Glutamatergic neuron (in vitro differentiated cells): ENCODE measurements at regions not wholly inside any gene's neighbourhood (a gene's known extent, or its start where the extent isn't known, plus 50 kb on each side); places are given as distances from the start of the nearest gene placed in this dataset.
"Not testable (repeated sequence)": the region's sequence is repeated elsewhere in the genome, so short reads cannot be mapped to it uniquely, and the experiment has no call there.

Source experiments
- DNase-seq: peaks from one replicate; pipeline ENCODE4 v3.0.0; 2022
- H3K27ac Mint-ChIP-seq: one replicate; pipeline ENCODE4 v1.8.0; 2020; ENCODE audit warnings: mild to moderate bottlenecking, mixed read lengths, inconsistent platforms; ENCODE audit not compliant: unreplicated experiment
- H3K27me3 Mint-ChIP-seq: one replicate; pipeline ENCODE4 v1.8.0; 2020; ENCODE audit warnings: mild to moderate bottlenecking, moderate library complexity, mixed read lengths, inconsistent platforms; ENCODE audit not compliant: unreplicated experiment
- H3K36me3 Mint-ChIP-seq: one replicate; pipeline ENCODE4 v1.8.0; 2020; ENCODE audit warnings: mild to moderate bottlenecking, mixed read lengths, inconsistent platforms; ENCODE audit not compliant: unreplicated experiment
- H3K4me1 Mint-ChIP-seq: one replicate; pipeline ENCODE4 v1.8.0; 2020; ENCODE audit warnings: mild to moderate bottlenecking, low read depth, mixed read lengths, inconsistent platforms; ENCODE audit not compliant: unreplicated experiment
- H3K4me3 Mint-ChIP-seq: one replicate; pipeline ENCODE4 v1.8.0; 2020; ENCODE audit warnings: mild to moderate bottlenecking, mixed read lengths, inconsistent platforms; ENCODE audit not compliant: unreplicated experiment
- H3K9me3 Mint-ChIP-seq: one replicate; pipeline ENCODE4 v1.8.0; 2020; ENCODE audit warnings: mild to moderate bottlenecking, moderate library complexity, mixed read lengths, inconsistent platforms; ENCODE audit not compliant: unreplicated experiment
- CTCF ChIP-seq: fragments of 200-600 bp; sonication (generic); IDR thresholded peaks from one replicate; pipeline ENCODE4 v1.5.0; 2021; ENCODE audit not compliant: partially characterized antibody, unreplicated experiment

GRCh38 chr7:80294346-80294745, 159.7 kb downstream of the GNAI1 start:
- Mint-ChIP-seq H3K9me3 (no peaks in the 10 kb centered on the region), H3K27me3 (no peaks in the 10 kb centered on the region), H3K36me3 (peaks cover 13% of the 10 kb centered on the region), H3K4me3 (no peak overlapping the region), H3K27ac (no peak overlapping the region), H3K4me1 (no peaks in the 10 kb centered on the region)
- no peak for DNase-seq
- no peak for TF ChIP-seq CTCF

GRCh38 chr7:80292634-80293033, 158.0 kb downstream of the GNAI1 start:
- not testable (repeated sequence) for H3K9me3 Mint-ChIP-seq, H3K27me3 Mint-ChIP-seq, H3K4me3 Mint-ChIP-seq, H3K4me1 Mint-ChIP-seq, DNase-seq, H3K27ac Mint-ChIP-seq
- peaks cover 13% of the 10 kb centered on the region for H3K36me3 Mint-ChIP-seq

- H3K27me3 Mint-ChIP-seq: no peaks in the 10 kb centered on the region
- H3K4me3 Mint-ChIP-seq: no peak overlapping the region
- peaks cover 5% of the 10 kb centered on the region for H3K4me1 Mint-ChIP-seq
- H3K36me3 Mint-ChIP-seq: peaks cover 11% of the 10 kb centered on the region
- no peak overlapping the region for H3K27ac Mint-ChIP-seq
- H3K9me3 Mint-ChIP-seq: peaks cover 1% of the 10 kb centered on the region
- no peak for DNase-seq
- no peak for TF ChIP-seq CTCF
Measured at GRCh38 chr7:80288175-80289122, 153.8 kb downstream of the GNAI1 start.

- H3K27ac Mint-ChIP-seq: no peak overlapping the region
- no peak for TF ChIP-seq CTCF
- peaks cover 4% of the 10 kb centered on the region for H3K36me3 Mint-ChIP-seq
- peaks cover 9% of the 10 kb centered on the region for H3K4me1 Mint-ChIP-seq
- no peaks in the 10 kb centered on the region for H3K27me3 Mint-ChIP-seq
- DNase-seq: no peak
- H3K9me3 Mint-ChIP-seq: peaks cover 1% of the 10 kb centered on the region
- no peak overlapping the region for H3K4me3 Mint-ChIP-seq
Measured at GRCh38 chr7:80287400-80288174, 153.0 kb downstream of the GNAI1 start.

- H3K4me1 Mint-ChIP-seq: peaks cover 9% of the 10 kb centered on the region
Measured at GRCh38 chr7:80286611-80287010, 152.0 kb downstream of the GNAI1 start.

More at GRCh38 chr7:80286611-80287010, 152.0 kb downstream of the GNAI1 start:
- Mint-ChIP-seq H3K9me3 (peaks cover 1% of the 10 kb centered on the region), H3K27ac (no peak overlapping the region), H3K27me3 (no peaks in the 10 kb centered on the region), H3K36me3 (peaks cover 3% of the 10 kb centered on the region), H3K4me3 (no peak overlapping the region)
- no peak for DNase-seq
- no peak for TF ChIP-seq CTCF
